ENCODE measurements at regions not wholly inside any gene's neighbourhood (a gene's known extent, or its start where the extent isn't known, plus 50 kb on each side); places are given as distances from the start of the nearest gene placed in this dataset.

- TF ChIP-seq MLLT10 (CRISPR knock-in tag; IDR thresholded peaks at IDR 0.05) (no peak), ZBTB20 (CRISPR knock-in tag; IDR thresholded peaks at IDR 0.05; ENCODE audit: borderline replicate concordance, low read depth) (no peak), ZNF891 (CRISPR knock-in tag; IDR thresholded peaks at IDR 0.05) (no peak), ZFP36L2 (CRISPR knock-in tag; IDR thresholded peaks at IDR 0.05) (no peak), ETS1 (CRISPR knock-in tag; IDR thresholded peaks at IDR 0.05) (no peak)
These were observed 149.7 kb upstream of the TMEM170B start (continued) for GRCh38 chr6:11387707-11388430.

- Histone ChIP-seq H3K4me3 (replicated peaks in 1 of 3; ENCODE audit: insufficient read depth in 1 of 3, low read depth in 2 of 3, low read length in 3 of 3) (no peak overlapping the region), H3K36me3 (replicated peaks in 1 of 2; ENCODE audit: control insufficient read depth in 1 of 2, insufficient read depth in 2 of 2, low read length in 2 of 2) (no peaks in the 10 kb centered on the region), H3K27ac (ENCODE audit: extremely low read length, insufficient read depth, low read length) (no peak overlapping the region), H3K4me2 (ENCODE audit: low read depth, low read length) (no peak overlapping the region), H4K20me1 (ENCODE audit: insufficient read depth, low read length) (no peaks in the 10 kb centered on the region), H3K79me2 (ENCODE audit: insufficient read depth, low read length) (no peaks in the 10 kb centered on the region), H2AFZ (ENCODE audit: low read length) (no peak overlapping the region), H3K9me3 (ENCODE audit: low read length) (no peaks in the 10 kb centered on the region), H3K9ac (ENCODE audit: insufficient read depth, low read depth, low read length) (no peak overlapping the region), H3K4me1 (ENCODE audit: insufficient read depth, low read length) (peaks cover 58% of the 10 kb centered on the region), H3K27me3 (ENCODE audit: control insufficient read depth in 1 of 2, insufficient read depth in 2 of 2, low read length in 2 of 2) (no peaks in the 10 kb centered on the region)
- DNase-seq (ENCODE audit: low spot score): peak; percentile 31
- BruUV-seq (replicated peaks): no TSS peak
- FAIRE-seq: no peak
- intact Hi-C loops (cut with micrococcal nuclease; ENCODE audit: unreplicated experiment): no loop called here
- ATAC-seq: no peak
- ChIA-PET CTCF (ENCODE audit: low intra/inter-chr PET ratio, low total read pairs) (no interaction called here), POLR2A (no interaction called here)
- WGBS (ENCODE audit: low lambda C conversion rate): 50% methylated on average over 2 of the region's 2 CpGs
- in situ Hi-C loops (cut with HindIII; ENCODE audit: extremely low pct_ligation_motif_present, low pct_unique_long_range_greater_than_20kb): no loop called here
- TF ChIP-seq GATAD2A (CRISPR knock-in tag; IDR thresholded peaks at IDR 0.05) (peak; percentile 62; the same call in 1 of the 2 replicates), HOXA9 (CRISPR knock-in tag; IDR thresholded peaks at IDR 0.05; ENCODE audit: borderline replicate concordance) (no peak), ZNF746 (CRISPR knock-in tag; IDR thresholded peaks at IDR 0.05) (no peak), ARHGAP35 (CRISPR knock-in tag; IDR thresholded peaks at IDR 0.05; ENCODE audit: borderline replicate concordance) (no peak), FOXA3 (CRISPR knock-in tag; IDR thresholded peaks at IDR 0.05) (peak; percentile 60; the same call in 1 of the 2 replicates), MED1 (CRISPR knock-in tag; IDR thresholded peaks at IDR 0.05) (peak; percentile 39), BCL6 (CRISPR knock-in tag; IDR thresholded peaks at IDR 0.05) (peak; percentile 36; the same call in 1 of the 2 replicates), ZNF264 (CRISPR knock-in tag; IDR thresholded peaks at IDR 0.05) (no peak), RXRB (CRISPR knock-in tag; IDR thresholded peaks at IDR 0.05; ENCODE audit: borderline replicate concordance) (peak; percentile 49; the same call in 1 of the 2 replicates), ZSCAN22 (CRISPR knock-in tag; IDR thresholded peaks at IDR 0.05) (no peak), ZNF644 (CRISPR knock-in tag; IDR thresholded peaks at IDR 0.05; ENCODE audit: low read depth) (0 out of 2 replicates have a peak, but pooled peaks have one; percentile 38), SOX13 (IDR thresholded peaks at IDR 0.05) (no peak), SOX13 (CRISPR knock-in tag; conservative IDR thresholded peaks at IDR 0.05 in 1 of 2, IDR thresholded peaks at IDR 0.05 in 1 of 2) (peak in 1 of 2 experiments; percentile 57; a peak in 1 of 4 replicates), HOMEZ (CRISPR knock-in tag; IDR thresholded peaks at IDR 0.05; ENCODE audit: low read depth) (peak; percentile 56; the same call in 1 of the 2 replicates), NR2F6 (IDR thresholded peaks at IDR 0.05) (peak; percentile 37; the same call in 1 of the 2 replicates), NR2F6 (CRISPR knock-in tag; IDR thresholded peaks at IDR 0.05) (peak; percentile 70), RARA (CRISPR knock-in tag; IDR thresholded peaks at IDR 0.05) (peak; percentile 80), ELF3 (CRISPR knock-in tag; IDR thresholded peaks at IDR 0.05) (0 out of 2 replicates have a peak, but pooled peaks have one; percentile 30)
These were observed 150.8 kb upstream of the TMEM170B start for GRCh38 chr6:11386726-11387125.

Measured in HepG2 (cell line).